ENCODE measurements at regions not wholly inside any gene's neighbourhood (a gene's known extent, or its start where the extent isn't known, plus 50 kb on each side); places are given as distances from the start of the nearest gene placed in this dataset.

GRCh38 chr14:87306409-87307168 is 686.4 kb downstream of the GALC start:
- Histone ChIP-seq H3K36me3 (no peaks in the 10 kb centered on the region), H3K9me3 (no peaks in the 10 kb centered on the region), H3K27ac (no peak overlapping the region), H3K4me1 (no peaks in the 10 kb centered on the region), H3K4me3 (no peak overlapping the region), H3K27me3 (no peaks in the 10 kb centered on the region)
- TF ChIP-seq CTCF (IDR thresholded peaks at IDR 0.05) (no peak), POLR2AphosphoS5 (IDR thresholded peaks at IDR 0.05) (no peak), POLR2A (IDR thresholded peaks at IDR 0.05) (no peak)
- intact Hi-C loops (cut with DNase I; ENCODE audit: low total_unique reads), result no loop called here
- DNase-seq (ENCODE audit: low spot score in 2 of 2), result no peak

GRCh38 chr14:87305345-87305744 is 687.6 kb downstream of the GALC start:
- no peak for DNase-seq (ENCODE audit: low spot score in 2 of 2)
- intact Hi-C loops (cut with DNase I; ENCODE audit: low total_unique reads), result no loop called here
- no peak overlapping the region for H3K4me3 ChIP-seq
- no peak for TF ChIP-seq POLR2AphosphoS5 (IDR thresholded peaks at IDR 0.05)
- no peaks in the 10 kb centered on the region for H3K4me1 ChIP-seq
- H3K36me3 ChIP-seq, result no peaks in the 10 kb centered on the region
- no peaks in the 10 kb centered on the region for H3K9me3 ChIP-seq
- H3K27me3 ChIP-seq, result no peaks in the 10 kb centered on the region
- no peak overlapping the region for H3K27ac ChIP-seq

- no peak for TF ChIP-seq POLR2AphosphoS5 (IDR thresholded peaks at IDR 0.05)
- TF ChIP-seq POLR2A (IDR thresholded peaks at IDR 0.05), result no peak
- TF ChIP-seq CTCF (IDR thresholded peaks at IDR 0.05), result no peak
- H3K4me1 ChIP-seq, result no peaks in the 10 kb centered on the region
- H3K36me3 ChIP-seq, result no peaks in the 10 kb centered on the region
- intact Hi-C loops (cut with DNase I; ENCODE audit: low total_unique reads), result no loop called here
- DNase-seq (ENCODE audit: low spot score in 2 of 2), result no peak
- no peak overlapping the region for H3K27ac ChIP-seq
- no peaks in the 10 kb centered on the region for H3K9me3 ChIP-seq
- H3K27me3 ChIP-seq, result no peaks in the 10 kb centered on the region
- H3K4me3 ChIP-seq, result no peak overlapping the region
These were observed 688.6 kb downstream of the GALC start for GRCh38 chr14:87304404-87304803.

GRCh38 chr14:87286826-87287225 is 706.2 kb downstream of the GALC start:
- TF ChIP-seq CTCF (IDR thresholded peaks at IDR 0.05) (no peak), POLR2A (IDR thresholded peaks at IDR 0.05) (no peak), POLR2AphosphoS5 (IDR thresholded peaks at IDR 0.05) (no peak)
- Histone ChIP-seq H3K27me3 (no peaks in the 10 kb centered on the region), H3K9me3 (peaks cover 0 to 3% of the 10 kb centered on the region in 2 donors), H3K36me3 (no peaks in the 10 kb centered on the region), H3K4me3 (no peak overlapping the region), H3K4me1 (no peaks in the 10 kb centered on the region), H3K27ac (no peak overlapping the region)
- intact Hi-C loops (cut with DNase I; ENCODE audit: low total_unique reads), result no loop called here
- DNase-seq (ENCODE audit: low spot score in 2 of 2), result no peak

- no peaks in the 10 kb centered on the region for H3K9me3 ChIP-seq
These were observed 706.8 kb downstream of the GALC start for GRCh38 chr14:87286191-87286590.

More at GRCh38 chr14:87286191-87286590, 706.8 kb downstream of the GALC start:
- Histone ChIP-seq H3K27ac (no peak overlapping the region), H3K36me3 (no peaks in the 10 kb centered on the region), H3K27me3 (no peaks in the 10 kb centered on the region), H3K4me1 (no peaks in the 10 kb centered on the region), H3K4me3 (no peak overlapping the region)
- intact Hi-C loops (cut with DNase I; ENCODE audit: low total_unique reads), result no loop called here
- DNase-seq (ENCODE audit: low spot score in 2 of 2), result no peak
- TF ChIP-seq POLR2AphosphoS5 (IDR thresholded peaks at IDR 0.05) (no peak), CTCF (IDR thresholded peaks at IDR 0.05) (no peak), POLR2A (IDR thresholded peaks at IDR 0.05) (no peak)

All from breast epithelium (tissue), 4 donors.